Activated B cell treated with CpG ODN at 0.5 μM for 24 hours (primary cell): ENCODE measurements at regions not wholly inside any gene's neighbourhood (a gene's known extent, or its start where the extent isn't known, plus 50 kb on each side); places are given as distances from the start of the nearest gene placed in this dataset.

Experiments used
- ATAC-seq: fragments of 200-7000 bp; cut with Tn5 transposase; one replicate; pipeline ENCODE4 v1.10.0; 2021; ENCODE audit warnings: low read depth, mild to moderate bottlenecking, moderate library complexity
- CTCF ChIA-PET: fragments of 350-600 bp; sonication (Branson Sonifier 250); formaldehyde crosslinking; loops from one replicate; lab custom pipeline; 2021; ENCODE audit warnings: antibody characterized with exemption; lab: Charles Lee
- POLR2A ChIA-PET: fragments of 350-600 bp; sonication (Branson Sonifier 250); formaldehyde crosslinking; loops from one replicate; lab custom pipeline; 2021; ENCODE audit warnings: antibody characterized with exemption; lab: Charles Lee
- DNase-seq: peaks from one replicate; pipeline ENCODE4 v3.0.0; 2022
- H3K27ac Mint-ChIP-seq: one replicate; pipeline ENCODE4 v1.8.0; 2020; ENCODE audit warnings: mixed read lengths
- H3K27me3 Mint-ChIP-seq: one replicate; pipeline ENCODE4 v1.8.0; 2021; ENCODE audit warnings: mixed read lengths
- H3K36me3 Mint-ChIP-seq: one replicate; pipeline ENCODE4 v1.8.0; 2021; ENCODE audit warnings: low read depth, mixed read lengths
- H3K4me1 Mint-ChIP-seq: one replicate; pipeline ENCODE4 v1.8.0; 2021; ENCODE audit warnings: mixed read lengths
- H3K4me3 Mint-ChIP-seq: one replicate; pipeline ENCODE4 v1.8.0; 2020; ENCODE audit warnings: mild to moderate bottlenecking, mixed read lengths
- H3K9me3 Mint-ChIP-seq: one replicate; pipeline ENCODE4 v1.8.0; 2020; ENCODE audit warnings: mixed read lengths
- intact Hi-C: fragments of 100-400 bp; cut with micrococcal nuclease; formaldehyde crosslinking; loops from one replicate; pipeline ENCODE4 v1.15.1; 2024
- TF ChIP-seq, protein P1 (sequence below): fragments of 200-600 bp; IDR thresholded peaks from one replicate; pipeline ENCODE4 v1.8.0; 2022; ENCODE audit warnings: antibody characterized with exemption, mild to moderate bottlenecking

DNA sequence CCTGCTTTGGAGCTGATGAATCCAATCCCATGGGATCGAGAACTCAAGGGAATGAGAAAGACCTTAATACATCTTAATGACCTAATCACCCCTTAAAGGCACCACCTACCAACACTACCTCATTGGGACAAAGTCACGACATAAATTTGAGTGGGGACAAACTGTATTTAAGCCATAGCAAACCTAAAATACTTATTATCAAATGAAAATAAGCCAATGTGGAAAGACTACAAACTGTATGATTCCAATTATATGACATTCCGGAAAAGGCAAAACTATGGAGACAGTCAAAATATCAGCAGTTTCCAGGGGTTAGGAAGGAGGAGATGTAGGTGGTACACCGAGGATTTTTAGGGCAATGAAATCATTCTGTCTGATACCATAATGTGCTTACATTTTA lies 53.3 kb upstream of the NCOA3 start:
- H3K27ac Mint-ChIP-seq: no peak overlapping the region
- intact Hi-C loops: no loop called here

GRCh38 chr20:47451602-47451904 lies 50.1 kb upstream of the NCOA3 start:
- peaks cover 46% of the 10 kb centered on the region for H3K4me1 Mint-ChIP-seq
- H3K27me3 Mint-ChIP-seq: no peaks in the 10 kb centered on the region
- TF ChIP-seq, protein P1, sequence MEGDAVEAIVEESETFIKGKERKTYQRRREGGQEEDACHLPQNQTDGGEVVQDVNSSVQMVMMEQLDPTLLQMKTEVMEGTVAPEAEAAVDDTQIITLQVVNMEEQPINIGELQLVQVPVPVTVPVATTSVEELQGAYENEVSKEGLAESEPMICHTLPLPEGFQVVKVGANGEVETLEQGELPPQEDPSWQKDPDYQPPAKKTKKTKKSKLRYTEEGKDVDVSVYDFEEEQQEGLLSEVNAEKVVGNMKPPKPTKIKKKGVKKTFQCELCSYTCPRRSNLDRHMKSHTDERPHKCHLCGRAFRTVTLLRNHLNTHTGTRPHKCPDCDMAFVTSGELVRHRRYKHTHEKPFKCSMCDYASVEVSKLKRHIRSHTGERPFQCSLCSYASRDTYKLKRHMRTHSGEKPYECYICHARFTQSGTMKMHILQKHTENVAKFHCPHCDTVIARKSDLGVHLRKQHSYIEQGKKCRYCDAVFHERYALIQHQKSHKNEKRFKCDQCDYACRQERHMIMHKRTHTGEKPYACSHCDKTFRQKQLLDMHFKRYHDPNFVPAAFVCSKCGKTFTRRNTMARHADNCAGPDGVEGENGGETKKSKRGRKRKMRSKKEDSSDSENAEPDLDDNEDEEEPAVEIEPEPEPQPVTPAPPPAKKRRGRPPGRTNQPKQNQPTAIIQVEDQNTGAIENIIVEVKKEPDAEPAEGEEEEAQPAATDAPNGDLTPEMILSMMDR: no peak
- intact Hi-C loops: loop anchor here (5.0 kb wide), 1 partner anchor 34 kb away; no protein-coding TSS in a partner anchor
- DNase-seq (no peak), ATAC-seq (no peak)
- ChIA-PET POLR2A (interaction anchor here (0.6 kb wide), 1 partner anchor 13 kb away, joined by 5 read pairs; no protein-coding TSS in a partner anchor), CTCF (no interaction called here)
- no peak overlapping the region for H3K27ac Mint-ChIP-seq
- no peaks in the 10 kb centered on the region for H3K9me3 Mint-ChIP-seq
- no peaks in the 10 kb centered on the region for H3K36me3 Mint-ChIP-seq
- no peak overlapping the region for H3K4me3 Mint-ChIP-seq

More for the DNA sequence above, 53.3 kb upstream of the NCOA3 start:
- ChIA-PET POLR2A (interaction anchor here (1.0 to 1.2 kb wide), 2 partner anchors 33 to 53 kb away, joined by 3 to 4 read pairs; partner anchors contain the start of gene NCOA3), CTCF (no interaction called here)
- H3K27me3 Mint-ChIP-seq: no peaks in the 10 kb centered on the region
- ATAC-seq: no peak
- H3K36me3 Mint-ChIP-seq: no peaks in the 10 kb centered on the region
- TF ChIP-seq, protein P1: no peak
- H3K4me3 Mint-ChIP-seq: no peak overlapping the region
- H3K4me1 Mint-ChIP-seq: peaks cover 28% of the 10 kb centered on the region
- DNase-seq: no peak
- no peaks in the 10 kb centered on the region for H3K9me3 Mint-ChIP-seq
